ENCODE measurements at regions not wholly inside any gene's neighbourhood (a gene's known extent, or its start where the extent isn't known, plus 50 kb on each side); places are given as distances from the start of the nearest gene placed in this dataset.
"Not testable (repeated sequence)": the region's sequence is repeated elsewhere in the genome, so short reads cannot be mapped to it uniquely, and the experiment has no call there.

DNA sequence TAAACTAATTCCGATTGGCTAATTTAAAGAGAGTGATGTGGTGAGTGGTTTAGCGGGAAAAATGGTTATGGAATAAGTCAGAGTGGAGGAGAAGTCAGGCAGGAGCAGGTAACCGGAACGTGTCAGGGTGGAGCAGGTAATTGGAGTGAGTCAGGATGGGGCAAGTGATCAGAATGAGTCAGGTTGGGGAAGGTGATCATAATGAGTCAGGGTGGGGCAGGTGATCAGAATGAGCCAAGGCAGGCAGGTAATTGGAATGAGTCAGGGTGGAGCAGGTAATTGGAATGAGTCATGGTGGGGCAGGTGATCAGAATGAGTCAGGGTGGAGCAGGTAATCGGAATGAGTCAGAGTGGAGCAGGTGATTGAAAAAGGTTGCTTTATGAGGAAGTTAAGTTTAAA, 101.4 kb downstream of the TMEM167A start:
- in situ Hi-C loops (cut with MboI; ENCODE audit: low sequenced_read_pairs, unreplicated experiment), result no loop called here
- TF ChIP-seq, protein P1, sequence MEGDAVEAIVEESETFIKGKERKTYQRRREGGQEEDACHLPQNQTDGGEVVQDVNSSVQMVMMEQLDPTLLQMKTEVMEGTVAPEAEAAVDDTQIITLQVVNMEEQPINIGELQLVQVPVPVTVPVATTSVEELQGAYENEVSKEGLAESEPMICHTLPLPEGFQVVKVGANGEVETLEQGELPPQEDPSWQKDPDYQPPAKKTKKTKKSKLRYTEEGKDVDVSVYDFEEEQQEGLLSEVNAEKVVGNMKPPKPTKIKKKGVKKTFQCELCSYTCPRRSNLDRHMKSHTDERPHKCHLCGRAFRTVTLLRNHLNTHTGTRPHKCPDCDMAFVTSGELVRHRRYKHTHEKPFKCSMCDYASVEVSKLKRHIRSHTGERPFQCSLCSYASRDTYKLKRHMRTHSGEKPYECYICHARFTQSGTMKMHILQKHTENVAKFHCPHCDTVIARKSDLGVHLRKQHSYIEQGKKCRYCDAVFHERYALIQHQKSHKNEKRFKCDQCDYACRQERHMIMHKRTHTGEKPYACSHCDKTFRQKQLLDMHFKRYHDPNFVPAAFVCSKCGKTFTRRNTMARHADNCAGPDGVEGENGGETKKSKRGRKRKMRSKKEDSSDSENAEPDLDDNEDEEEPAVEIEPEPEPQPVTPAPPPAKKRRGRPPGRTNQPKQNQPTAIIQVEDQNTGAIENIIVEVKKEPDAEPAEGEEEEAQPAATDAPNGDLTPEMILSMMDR (IDR thresholded peaks at IDR 0.05; ENCODE audit: borderline replicate concordance, control extremely low read depth, extremely low read depth, insufficient read depth, missing control alignments), result no peak
- no peak for DNase-seq (ENCODE audit: low spot score)

DNA sequence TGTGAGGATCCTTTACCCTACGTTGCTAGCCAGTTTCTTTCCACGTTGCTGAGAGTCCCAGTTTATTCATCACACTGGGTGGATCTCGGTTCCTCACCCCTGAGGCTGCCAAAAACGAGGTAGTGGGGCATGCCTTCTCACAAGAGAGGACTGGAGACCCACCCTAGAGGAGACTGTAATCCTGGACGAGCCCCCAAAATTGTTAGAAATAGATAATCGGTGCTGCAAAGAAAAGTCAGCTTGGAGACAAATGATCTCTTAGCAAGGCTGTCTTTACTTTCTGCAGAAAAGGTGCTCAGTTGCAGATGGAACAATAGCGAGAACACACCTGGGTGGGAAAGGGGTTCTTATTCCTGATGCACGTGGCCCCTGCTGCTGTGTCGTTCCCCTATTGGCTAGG, 101.8 kb downstream of the TMEM167A start:
- in situ Hi-C loops (cut with MboI; ENCODE audit: low sequenced_read_pairs, unreplicated experiment), result no loop called here

DNA sequence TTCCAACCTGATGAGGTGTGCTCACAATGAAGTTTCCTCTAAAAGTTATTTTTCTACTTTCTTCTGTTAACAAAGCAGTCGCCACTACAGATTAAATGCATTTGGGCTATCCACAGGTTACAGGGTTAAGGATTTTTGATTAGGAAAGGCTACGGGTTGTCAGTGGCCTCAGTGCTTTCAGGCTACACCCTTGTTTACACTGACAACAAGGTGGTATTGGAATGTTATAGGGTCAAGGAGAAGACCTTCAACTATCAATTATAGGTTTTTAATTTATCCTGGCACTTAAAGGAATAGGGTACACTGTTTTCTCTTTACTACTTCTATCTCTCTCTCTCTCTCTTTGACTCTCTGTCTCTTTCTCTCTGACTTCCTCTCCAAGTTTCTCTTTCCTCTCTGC, 102.8 kb downstream of the TMEM167A start:
- not testable (repeated sequence) for DNase-seq (ENCODE audit: low spot score)

More for the DNA sequence above, 101.8 kb downstream of the TMEM167A start:
- TF ChIP-seq, protein P1 (IDR thresholded peaks at IDR 0.05; ENCODE audit: borderline replicate concordance, control extremely low read depth, extremely low read depth, insufficient read depth, missing control alignments), result no peak
- DNase-seq (ENCODE audit: low spot score), result no peak

DNA sequence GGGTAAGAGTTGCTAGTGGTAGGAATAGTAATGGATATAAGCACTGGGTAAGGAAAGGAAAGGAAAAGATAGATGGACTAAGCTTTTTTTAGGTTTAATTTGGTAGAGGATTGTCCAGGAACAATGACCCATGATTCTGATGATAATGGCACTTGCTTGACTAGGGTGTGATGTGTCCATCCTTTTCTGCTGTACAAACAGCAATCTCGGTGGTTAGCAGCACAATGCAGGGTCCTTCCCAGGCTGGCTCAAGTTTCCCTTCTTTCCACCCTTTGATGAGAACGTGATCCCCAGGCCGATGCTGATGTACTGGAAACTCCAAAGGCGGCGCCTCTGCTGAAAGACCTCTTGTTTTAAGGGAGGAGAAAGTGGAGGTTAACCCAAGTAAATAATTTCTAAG, 105.3 kb downstream of the TMEM167A start:
- in situ Hi-C loops (cut with MboI; ENCODE audit: low sequenced_read_pairs, unreplicated experiment), result no loop called here
- TF ChIP-seq, protein P1 (IDR thresholded peaks at IDR 0.05; ENCODE audit: borderline replicate concordance, control extremely low read depth, extremely low read depth, insufficient read depth, missing control alignments), result no peak
- no peak for DNase-seq (ENCODE audit: low spot score)

More for the DNA sequence above, 102.8 kb downstream of the TMEM167A start:
- in situ Hi-C loops (cut with MboI; ENCODE audit: low sequenced_read_pairs, unreplicated experiment), result not testable (repeated sequence)

DNA sequence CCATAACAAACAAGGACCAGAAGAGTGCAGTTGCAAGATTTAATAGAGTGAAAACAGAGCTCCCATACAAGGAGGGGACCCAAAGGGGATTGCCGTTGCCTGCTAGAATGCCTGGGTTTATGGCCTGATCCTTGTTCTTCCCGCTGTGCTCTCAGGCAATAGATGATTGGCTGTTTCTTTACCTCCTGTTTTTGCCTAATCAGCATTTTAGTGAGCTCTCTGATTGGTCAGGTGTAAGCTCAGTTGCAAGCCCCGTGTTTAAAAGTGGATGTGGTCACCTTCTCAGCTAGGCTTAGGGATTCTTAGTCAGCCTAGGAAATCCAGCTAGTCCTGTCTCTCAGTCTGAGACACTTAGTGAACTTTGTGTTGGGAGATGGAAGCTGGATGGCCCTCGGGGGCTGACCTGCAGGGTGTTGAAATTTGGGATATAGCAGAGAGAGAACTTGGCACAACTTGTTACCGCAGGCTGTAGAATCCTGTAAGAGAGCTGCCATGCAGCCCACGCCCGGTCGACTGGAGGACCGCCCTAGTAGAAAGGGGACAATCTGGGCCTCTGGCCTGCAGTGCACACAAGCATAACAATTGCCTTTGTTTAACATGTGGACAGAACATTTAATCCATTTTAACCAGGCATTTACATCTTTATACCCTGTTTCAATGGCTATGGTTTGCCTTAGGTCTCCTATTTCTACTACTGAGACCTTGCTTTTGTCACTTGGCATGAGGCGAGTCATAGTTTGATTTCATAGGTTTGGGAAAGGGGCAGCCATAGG, 106.0 kb downstream of the TMEM167A start:
- in situ Hi-C loops (cut with MboI; ENCODE audit: low sequenced_read_pairs, unreplicated experiment); DNase-seq (ENCODE audit: low spot score): not testable (repeated sequence)

DNA sequence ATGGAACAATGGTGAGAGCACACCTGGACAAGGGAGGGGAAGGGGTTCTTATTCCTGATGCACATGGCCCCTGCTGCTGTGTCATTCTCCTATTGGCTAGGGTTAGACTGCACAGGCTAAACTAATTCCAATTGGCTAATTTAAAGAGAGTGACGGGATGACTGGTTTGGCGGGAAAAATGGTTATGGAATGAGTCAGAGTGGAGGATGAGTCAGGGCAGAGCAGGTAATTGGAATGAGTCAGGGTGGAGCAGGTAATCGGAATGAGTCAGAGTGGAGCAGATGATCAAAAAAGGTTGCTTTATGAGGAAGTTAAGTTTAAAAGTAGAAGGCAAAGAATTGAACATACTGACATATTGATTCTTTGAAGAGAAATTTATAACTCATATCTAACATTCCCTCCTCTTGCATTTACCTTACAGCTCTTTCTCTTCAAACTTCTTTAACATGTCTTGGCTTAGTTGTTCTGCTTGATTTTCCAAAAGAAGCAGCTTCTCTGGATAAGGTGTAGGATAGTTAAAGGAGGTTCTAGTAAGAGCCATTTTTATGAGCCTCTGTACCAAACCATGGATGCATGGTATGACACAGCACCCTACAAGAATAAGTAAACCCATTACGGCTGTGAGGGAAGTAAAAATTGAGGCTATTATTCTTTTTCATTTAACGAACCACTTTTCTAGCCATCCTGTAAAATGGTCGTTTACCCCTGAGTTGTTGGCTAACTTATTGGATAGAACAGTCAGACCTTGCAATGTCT, 107.8 kb downstream of the TMEM167A start:
- DNase-seq (ENCODE audit: low spot score); in situ Hi-C loops (cut with MboI; ENCODE audit: low sequenced_read_pairs, unreplicated experiment): not testable (repeated sequence)

DNA sequence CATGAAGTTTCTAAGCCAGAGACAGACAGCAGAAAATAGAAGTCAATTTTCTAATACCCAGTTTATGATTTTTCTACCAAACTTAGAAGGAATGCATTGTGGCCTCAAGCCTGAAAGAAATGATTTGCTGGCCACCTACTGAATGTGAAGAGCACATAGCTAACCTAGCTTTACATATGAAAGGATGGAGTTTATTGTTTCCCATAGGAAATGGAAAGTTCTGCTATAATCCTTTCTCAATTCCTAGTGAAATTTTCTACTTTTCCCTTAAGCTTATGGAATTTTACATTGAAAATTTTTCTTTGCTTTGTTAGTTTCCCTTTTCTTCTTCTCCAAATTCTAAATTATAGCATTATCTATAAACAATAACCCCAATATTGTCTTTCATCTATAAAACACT, 110.1 kb downstream of the TMEM167A start:
- no peak for DNase-seq (ENCODE audit: low spot score)
- in situ Hi-C loops (cut with MboI; ENCODE audit: low sequenced_read_pairs, unreplicated experiment), result no loop called here
- TF ChIP-seq, protein P1 (IDR thresholded peaks at IDR 0.05; ENCODE audit: borderline replicate concordance, control extremely low read depth, extremely low read depth, insufficient read depth, missing control alignments), result no peak

DNA sequence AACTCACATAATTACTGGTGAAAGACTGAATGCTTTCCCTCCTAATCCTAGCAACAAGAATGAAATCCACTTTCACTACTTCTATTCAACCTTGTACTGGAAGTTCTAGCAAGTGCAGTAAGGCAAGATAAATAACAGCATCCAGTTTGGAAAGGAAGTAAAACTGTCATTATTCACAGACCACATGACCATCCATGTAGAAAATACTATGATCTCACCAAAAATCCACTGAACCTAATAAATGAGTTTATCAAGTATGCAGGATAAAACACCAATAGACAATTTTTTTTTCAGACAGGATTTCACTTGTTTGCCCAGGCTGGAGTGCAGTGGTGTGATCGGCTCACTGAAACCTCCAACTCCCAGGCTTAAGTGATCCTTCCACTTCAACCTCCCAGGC, 117.7 kb downstream of the TMEM167A start:
- in situ Hi-C loops (cut with MboI; ENCODE audit: low sequenced_read_pairs, unreplicated experiment), result no loop called here
- TF ChIP-seq, protein P1 (IDR thresholded peaks at IDR 0.05; ENCODE audit: borderline replicate concordance, control extremely low read depth, extremely low read depth, insufficient read depth, missing control alignments), result no peak
- no peak for DNase-seq (ENCODE audit: low spot score)

All from GM13976 (cell line).